Cardiac fibroblast (primary cell): ENCODE measurements at regions not wholly inside any gene's neighbourhood (a gene's known extent, or its start where the extent isn't known, plus 50 kb on each side); places are given as distances from the start of the nearest gene placed in this dataset.
"Not testable (repeated sequence)": the region's sequence is repeated elsewhere in the genome, so short reads cannot be mapped to it uniquely, and the experiment has no call there.

ENCODE experiments used
- DNase-seq, 2 donors: peaks; one replicate each; pipeline versions ENCODE4 v3.0.0 to v3.0.0-alpha.2; 2010; ENCODE audit warnings: low read depth in 2 of 2
- H3K4me3 ChIP-seq, 2 donors: replicated peaks in 1 of 2; 1 replicate in 1 of 2; 2 replicates in 1 of 2; pipeline ENCODE4 v1.5.1; 2011; ENCODE audit warnings: low read depth in 2 of 2, low read length in 2 of 2, mild to moderate bottlenecking in 2 of 2, moderate library complexity in 1 of 2
- CTCF ChIP-seq: IDR thresholded peaks from one replicate; pipeline ENCODE4 v1.5.1; 2011; ENCODE audit warnings: low read depth, mild to moderate bottlenecking, low read length, inconsistent platforms

GRCh38 chr6:125445054-125445453 is 143.3 kb upstream of the HDDC2 start:
- no peak for DNase-seq
- no peak overlapping the region for H3K4me3 ChIP-seq
- TF ChIP-seq CTCF: no peak

DNA sequence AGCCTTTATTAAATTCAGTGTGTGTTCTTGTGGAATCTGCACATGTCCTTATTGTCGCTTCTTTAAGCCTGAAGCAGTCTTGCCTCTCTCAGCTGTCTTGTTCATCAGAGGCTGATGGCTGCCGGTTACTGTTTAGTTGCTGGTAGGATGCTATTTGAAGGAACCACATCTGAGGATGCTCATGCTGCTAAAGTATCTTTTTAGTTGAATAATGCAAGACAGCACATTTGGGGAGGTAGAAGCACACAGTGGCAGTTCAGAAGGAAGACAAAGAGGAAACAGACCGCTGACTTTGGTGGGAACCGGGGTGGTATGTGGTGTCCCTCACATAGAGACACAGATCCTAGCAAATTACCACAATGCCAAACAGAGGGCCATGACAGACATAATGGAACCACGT is 144.2 kb upstream of the HDDC2 start:
- no peak for TF ChIP-seq CTCF
- H3K4me3 ChIP-seq: no peak overlapping the region
- no peak for DNase-seq

DNA sequence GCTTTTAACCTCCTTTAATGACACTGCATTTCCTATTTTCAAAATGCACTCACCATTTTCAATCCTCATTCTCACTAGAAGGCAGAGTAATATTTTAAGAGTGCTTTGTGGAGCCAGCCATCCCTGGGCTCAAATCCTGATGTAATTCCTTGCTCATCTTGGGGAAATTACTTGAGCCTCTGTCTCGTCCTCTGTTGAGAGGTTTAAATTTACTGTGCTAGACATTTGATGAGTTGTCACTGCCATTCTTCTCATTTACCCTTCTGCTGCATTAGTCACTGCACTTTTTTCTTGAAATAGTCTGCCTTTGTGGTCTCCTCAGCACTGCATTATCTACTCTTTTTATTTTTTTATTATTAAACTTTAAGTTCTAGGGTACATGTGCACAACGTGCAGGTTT is 150.0 kb upstream of the HDDC2 start:
- H3K4me3 ChIP-seq: no peak overlapping the region
- no peak for DNase-seq
- TF ChIP-seq CTCF: no peak

DNA sequence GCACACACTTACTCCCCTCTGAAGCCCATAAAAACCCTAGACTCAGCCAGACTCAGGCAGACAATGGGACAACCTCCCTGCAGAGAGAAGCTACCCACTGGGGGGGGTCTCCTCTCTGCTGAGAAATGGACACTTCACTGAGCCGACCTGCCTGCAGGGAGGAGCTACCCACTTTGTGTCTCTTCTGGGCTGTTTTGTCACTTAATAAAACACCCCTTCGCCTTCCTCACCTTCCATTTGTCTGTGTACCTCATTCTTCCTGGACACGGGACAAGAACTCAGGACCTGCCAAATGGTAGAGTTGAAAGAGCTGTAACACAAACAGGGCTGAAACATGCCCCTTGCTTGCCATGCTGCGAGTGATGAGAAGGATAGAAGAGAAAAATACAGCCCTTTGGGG is 151.7 kb upstream of the HDDC2 start:
- no peak overlapping the region for H3K4me3 ChIP-seq
- no peak for TF ChIP-seq CTCF
- DNase-seq: no peak

DNA sequence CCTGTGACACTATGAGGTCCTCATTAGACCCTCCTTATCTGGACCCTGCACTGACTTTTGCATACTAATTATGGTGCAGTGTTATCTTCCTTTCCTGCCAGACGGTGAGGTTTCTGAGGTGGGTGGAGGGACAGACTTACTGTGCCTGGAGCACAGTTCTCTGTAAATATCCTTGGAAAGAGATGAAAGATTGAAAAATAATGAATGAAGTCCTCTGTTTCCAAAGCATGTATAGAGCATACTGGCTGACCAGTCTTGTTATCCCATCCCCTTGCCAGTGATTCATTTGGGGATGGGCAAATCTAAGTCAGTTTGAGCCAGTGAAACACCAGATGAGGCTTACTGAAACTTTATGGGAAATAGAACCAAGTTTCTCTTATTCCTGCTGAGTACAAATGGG is 152.6 kb upstream of the HDDC2 start:
- TF ChIP-seq CTCF: no peak
- DNase-seq: no peak

DNA sequence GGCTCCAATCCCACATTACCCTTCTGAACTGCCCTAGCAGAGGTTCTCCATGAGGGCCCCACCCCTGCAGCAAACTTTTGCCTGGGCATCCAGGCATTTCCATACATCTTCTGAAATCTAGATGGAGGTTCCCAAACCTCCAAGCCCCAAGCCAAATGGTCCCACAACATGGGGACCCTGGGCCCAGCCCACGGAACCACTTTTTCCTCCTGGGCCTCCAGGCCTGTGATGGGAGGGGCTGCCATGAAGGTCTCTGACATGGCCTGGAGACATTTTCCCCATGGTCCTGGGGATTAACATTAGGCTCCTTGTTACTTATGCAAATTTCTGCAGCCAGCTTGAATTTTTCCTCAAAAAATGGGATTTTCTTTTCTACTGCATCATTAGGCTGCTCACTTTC is 156.7 kb upstream of the HDDC2 start:
- DNase-seq, H3K4me3 ChIP-seq: not testable (repeated sequence)

More for the DNA sequence above, 152.6 kb upstream of the HDDC2 start:
- H3K4me3 ChIP-seq: no peak overlapping the region

- H3K4me3 ChIP-seq, DNase-seq: not testable (repeated sequence)
Measured at GRCh38 chr6:125465332-125465731, 163.6 kb upstream of the HDDC2 start.

GRCh38 chr6:125469915-125470314 is 168.1 kb upstream of the HDDC2 start:
- DNase-seq: peak in 1 of 2 donors; percentile 38
- no peak for TF ChIP-seq CTCF

More at GRCh38 chr6:125469915-125470314, 168.1 kb upstream of the HDDC2 start:
- H3K4me3 ChIP-seq: no peak overlapping the region
